AG10803 (cell line): ENCODE measurements at regions not wholly inside any gene's neighbourhood (a gene's known extent, or its start where the extent isn't known, plus 50 kb on each side); places are given as distances from the start of the nearest gene placed in this dataset.

Experiments
- DNase-seq: peaks from one replicate; pipeline ENCODE4 v3.0.0; 2010; ENCODE audit warnings: low read depth
- H3K4me3 ChIP-seq: 2 replicates; pipeline ENCODE4 v1.5.1; 2011; ENCODE audit warnings: mild to moderate bottlenecking, low read length, control low read depth
- TF ChIP-seq, protein P1 (sequence below): conservative IDR thresholded peaks from 2 replicates; pipeline ENCODE4 v1.5.1; 2011; ENCODE audit warnings: mild to moderate bottlenecking, low read length, control low read depth, inconsistent platforms

DNA sequence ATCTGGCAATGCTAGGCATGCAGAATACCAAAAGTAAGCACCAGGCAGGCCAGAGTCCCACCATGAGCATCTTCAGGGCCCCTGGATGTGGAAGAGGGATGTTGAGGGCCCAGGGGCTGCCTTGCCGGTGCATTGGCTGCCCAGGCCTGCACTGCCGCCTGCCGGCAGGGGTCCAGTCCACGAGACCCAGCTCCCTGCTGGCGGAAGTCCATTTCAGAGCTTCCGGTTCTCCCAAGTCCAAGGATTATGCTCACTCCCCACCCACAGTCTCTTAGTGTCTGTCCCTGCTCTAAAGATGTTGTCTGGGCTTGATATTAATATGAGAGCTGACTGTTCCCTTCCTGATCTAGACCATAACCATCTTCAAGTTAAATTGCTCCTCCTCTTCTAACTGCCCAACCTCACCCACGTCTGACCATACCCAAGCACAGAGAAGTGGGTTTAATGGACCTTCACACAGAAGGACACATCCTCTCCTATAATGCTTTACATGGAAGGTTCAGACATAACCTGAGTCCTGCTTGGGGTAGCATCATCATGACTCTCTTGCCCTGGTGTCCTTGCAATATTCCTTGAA, 117.4 kb downstream of the DAD1 start:
- no peak for DNase-seq
- TF ChIP-seq, protein P1, sequence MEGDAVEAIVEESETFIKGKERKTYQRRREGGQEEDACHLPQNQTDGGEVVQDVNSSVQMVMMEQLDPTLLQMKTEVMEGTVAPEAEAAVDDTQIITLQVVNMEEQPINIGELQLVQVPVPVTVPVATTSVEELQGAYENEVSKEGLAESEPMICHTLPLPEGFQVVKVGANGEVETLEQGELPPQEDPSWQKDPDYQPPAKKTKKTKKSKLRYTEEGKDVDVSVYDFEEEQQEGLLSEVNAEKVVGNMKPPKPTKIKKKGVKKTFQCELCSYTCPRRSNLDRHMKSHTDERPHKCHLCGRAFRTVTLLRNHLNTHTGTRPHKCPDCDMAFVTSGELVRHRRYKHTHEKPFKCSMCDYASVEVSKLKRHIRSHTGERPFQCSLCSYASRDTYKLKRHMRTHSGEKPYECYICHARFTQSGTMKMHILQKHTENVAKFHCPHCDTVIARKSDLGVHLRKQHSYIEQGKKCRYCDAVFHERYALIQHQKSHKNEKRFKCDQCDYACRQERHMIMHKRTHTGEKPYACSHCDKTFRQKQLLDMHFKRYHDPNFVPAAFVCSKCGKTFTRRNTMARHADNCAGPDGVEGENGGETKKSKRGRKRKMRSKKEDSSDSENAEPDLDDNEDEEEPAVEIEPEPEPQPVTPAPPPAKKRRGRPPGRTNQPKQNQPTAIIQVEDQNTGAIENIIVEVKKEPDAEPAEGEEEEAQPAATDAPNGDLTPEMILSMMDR = peak; percentile 35
- H3K4me3 ChIP-seq = no peak overlapping the region

DNA sequence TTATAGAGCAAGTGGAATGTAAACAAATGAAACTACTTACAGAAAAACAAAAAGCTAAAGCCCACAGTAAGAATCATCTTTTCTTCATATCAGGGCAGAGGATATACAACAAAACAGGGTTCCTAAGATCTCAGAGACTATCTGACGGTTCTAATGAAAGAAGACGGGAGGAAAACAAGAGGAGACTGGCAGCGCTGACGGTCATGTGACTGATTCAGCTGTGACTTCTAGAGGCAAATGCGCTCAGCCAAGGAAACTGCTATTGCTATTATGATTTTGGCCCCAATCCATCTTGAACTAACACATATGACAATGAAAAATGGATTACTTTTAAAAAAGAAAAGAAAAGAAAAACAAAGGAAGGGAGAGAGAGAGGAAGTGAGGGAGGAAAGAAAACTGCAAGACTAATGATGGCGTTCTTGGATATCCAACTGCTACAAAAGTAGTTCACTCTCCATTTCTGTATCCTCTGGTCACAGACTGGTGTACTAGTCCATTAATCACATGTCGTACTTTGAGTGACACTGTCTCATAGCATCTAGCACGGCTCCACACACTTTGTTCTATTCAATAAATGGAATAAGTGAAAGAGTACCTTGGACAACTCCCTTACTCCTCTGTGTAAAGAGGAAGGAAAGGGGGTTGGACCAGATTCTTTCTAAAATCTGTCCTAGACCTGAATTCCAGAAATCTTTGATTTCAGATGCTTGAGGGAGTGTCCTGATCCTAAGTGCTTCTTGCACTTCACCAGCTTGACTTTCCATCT, 119.3 kb downstream of the DAD1 start:
- TF ChIP-seq, protein P1 = no peak
- no peak for DNase-seq
- H3K4me3 ChIP-seq = no peak overlapping the region

DNA sequence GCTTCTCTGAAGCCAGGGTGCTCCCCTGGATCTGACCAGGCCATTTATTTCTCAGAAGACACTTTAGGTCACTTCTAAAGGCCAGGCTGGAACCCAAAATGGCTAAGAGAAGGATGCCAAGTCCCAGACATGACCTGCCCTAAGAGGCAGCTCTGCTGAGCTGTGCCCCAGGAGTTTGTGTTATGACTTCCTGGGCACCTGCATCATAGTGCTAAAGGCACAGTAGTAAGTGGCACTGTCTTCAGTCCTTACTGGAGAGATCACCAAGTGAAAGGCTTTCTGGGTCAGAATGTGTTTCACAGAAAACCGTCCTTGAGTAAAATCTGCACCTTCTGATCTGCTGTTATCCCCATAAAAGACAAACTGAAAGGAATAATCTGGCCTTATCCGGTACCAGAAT, 120.2 kb downstream of the DAD1 start:
- TF ChIP-seq, protein P1 = no peak
- no peak overlapping the region for H3K4me3 ChIP-seq
- no peak for DNase-seq

DNA sequence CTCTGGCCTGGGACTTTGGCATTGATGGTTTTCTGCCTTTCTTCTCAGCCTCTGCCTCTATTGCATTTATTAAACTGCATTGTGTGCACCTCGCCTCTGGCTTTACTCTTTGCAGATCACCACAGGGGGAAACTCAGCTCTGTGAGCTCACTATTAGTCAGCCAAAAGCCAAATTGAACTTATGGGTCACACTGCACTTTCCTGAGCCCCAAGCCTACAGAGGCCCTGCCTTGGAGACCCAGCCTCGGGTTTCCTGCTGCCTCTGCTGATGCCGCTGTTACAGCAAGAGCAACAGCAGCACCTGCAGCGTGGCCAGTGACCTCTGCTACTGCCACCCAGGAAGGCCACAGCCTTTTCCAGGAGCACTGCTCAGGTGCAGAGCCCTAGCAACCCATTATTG, 122.5 kb downstream of the DAD1 start:
- TF ChIP-seq, protein P1 = no peak
- no peak overlapping the region for H3K4me3 ChIP-seq
- DNase-seq = no peak

DNA sequence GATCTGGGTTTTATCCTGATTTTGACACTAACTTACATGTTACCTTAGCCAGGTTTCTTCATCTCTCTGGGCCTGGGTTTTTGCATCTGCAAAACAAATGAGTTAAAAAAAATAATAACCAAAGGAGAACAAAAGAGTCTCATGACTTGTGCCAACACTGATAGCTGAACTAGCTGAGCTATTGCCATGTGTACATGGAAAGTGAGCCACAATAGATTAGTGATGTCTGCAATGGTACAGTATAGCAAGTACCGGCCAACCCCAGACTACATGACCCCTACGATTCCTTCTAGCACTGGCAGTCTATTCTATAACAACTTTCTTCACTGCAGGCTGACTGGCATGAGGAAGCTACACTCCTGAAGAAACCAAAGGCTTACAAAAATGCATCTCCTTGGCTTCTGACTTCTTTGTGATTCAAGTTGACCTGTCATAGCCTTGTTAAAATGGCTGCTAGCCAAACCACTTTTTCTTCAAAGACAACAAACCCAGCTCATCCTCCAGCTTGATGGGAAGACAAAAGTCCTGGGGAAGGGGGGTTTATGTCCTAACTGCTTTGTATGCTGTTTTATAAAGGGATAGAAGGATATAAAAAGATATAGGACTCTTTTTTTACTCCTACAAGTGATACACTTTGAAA, 123.7 kb downstream of the DAD1 start:
- TF ChIP-seq, protein P1 = no peak
- peak; percentile 26 for DNase-seq
- no peak overlapping the region for H3K4me3 ChIP-seq

DNA sequence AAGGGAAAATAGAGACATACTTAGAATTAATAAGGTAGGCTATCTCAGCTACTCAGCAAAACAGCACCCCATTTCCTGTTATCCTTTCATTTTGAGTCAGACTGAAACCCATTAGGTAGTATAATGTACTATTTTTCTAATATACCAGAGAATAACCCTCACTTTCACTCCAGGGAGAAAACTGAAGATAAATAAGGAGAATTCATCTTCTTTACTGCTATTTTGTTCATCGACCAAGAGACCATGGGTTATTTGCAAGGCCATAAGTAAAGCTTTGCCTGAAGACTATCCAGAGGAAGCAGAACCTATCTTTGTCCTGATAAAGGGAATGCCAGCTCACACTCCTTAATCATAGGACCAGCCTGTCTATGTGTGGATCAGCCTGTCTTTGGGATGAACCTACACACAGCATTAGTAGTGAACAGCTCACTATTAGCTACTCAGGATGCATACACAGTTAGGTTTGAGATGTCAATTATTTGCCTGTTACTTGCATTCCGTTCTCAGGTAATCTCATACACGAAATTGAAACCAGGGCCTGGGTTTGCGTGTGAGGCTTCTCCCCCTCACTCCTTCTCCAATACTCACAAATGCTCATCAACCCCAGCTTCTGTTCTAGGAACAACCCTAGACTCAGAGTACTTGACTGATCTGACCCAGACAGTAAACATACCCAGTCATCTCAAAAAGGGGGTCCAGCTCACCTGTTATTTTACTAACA, 124.4 kb downstream of the DAD1 start:
- no peak for DNase-seq
- no peak overlapping the region for H3K4me3 ChIP-seq
- TF ChIP-seq, protein P1 = no peak
